Smooth muscle cell (in vitro differentiated cells): ENCODE measurements at regions not wholly inside any gene's neighbourhood (a gene's known extent, or its start where the extent isn't known, plus 50 kb on each side); places are given as distances from the start of the nearest gene placed in this dataset.

Source experiments
- DNase-seq: peaks from one replicate; lab custom pipeline; 2025; ENCODE audit not compliant: unreplicated experiment; lab: John Stamatoyannopoulos, UW
- H2AFZ ChIP-seq: fragments of 200-600 bp; sonication (generic); 2 replicates; pipeline ENCODE4 v1.6.0; 2016; ENCODE audit warnings: antibody characterized with exemption, low read depth, mild to moderate bottlenecking
- H3F3A ChIP-seq: fragments of 200-600 bp; sonication (generic); 2 replicates; pipeline ENCODE4 v1.6.0; 2017; ENCODE audit warnings: antibody characterized with exemption, low read depth
- H3K27ac ChIP-seq: fragments of 200-600 bp; sonication (generic); 2 replicates; pipeline ENCODE4 v1.5.1; 2016; ENCODE audit warnings: low read depth, mild to moderate bottlenecking
- H3K27me3 ChIP-seq: fragments of 200-600 bp; sonication (generic); 2 replicates; pipeline ENCODE4 v1.6.1; 2016; ENCODE audit warnings: low read depth, mild to moderate bottlenecking
- H3K36me3 ChIP-seq: fragments of 200-600 bp; sonication (generic); 2 replicates; pipeline ENCODE4 v1.5.1; 2016; ENCODE audit warnings: low read depth
- H3K4me1 ChIP-seq: fragments of 200-600 bp; sonication (generic); 2 replicates; pipeline ENCODE4 v1.5.1; 2016; ENCODE audit warnings: low read depth
- H3K4me2 ChIP-seq: fragments of 200-600 bp; sonication (generic); 2 replicates; pipeline ENCODE4 v1.6.0; 2016; ENCODE audit warnings: mild to moderate bottlenecking
- H3K4me3 ChIP-seq: fragments of 200-600 bp; sonication (generic); 2 replicates; pipeline ENCODE4 v1.5.1; 2016; ENCODE audit warnings: mild to moderate bottlenecking
- H3K79me2 ChIP-seq: fragments of 200-600 bp; sonication (generic); 2 replicates; pipeline ENCODE4 v1.6.0; 2016; ENCODE audit warnings: low read depth, mild to moderate bottlenecking
- H3K9ac ChIP-seq: fragments of 200-600 bp; sonication (generic); 2 replicates; pipeline ENCODE4 v1.6.0; 2016; ENCODE audit warnings: low read depth
- H3K9me3 ChIP-seq: fragments of 200-600 bp; sonication (generic); replicated peaks from 2 replicates; pipeline ENCODE4 v1.5.1; 2016; ENCODE audit warnings: low read depth
- H4K20me1 ChIP-seq: fragments of 200-600 bp; sonication (generic); 2 replicates; pipeline ENCODE4 v1.6.0; 2016; ENCODE audit warnings: low read depth
- CTCF ChIP-seq: fragments of 200-600 bp; sonication (generic); IDR thresholded peaks from 2 replicates; pipeline ENCODE4 v1.5.1; 2017; ENCODE audit warnings: borderline replicate concordance, mild to moderate bottlenecking, antibody characterized with exemption; ENCODE audit not compliant: insufficient read depth, poor library complexity, severe bottlenecking
- WGBS: methylation state at CpG from one replicate; pipeline ENCODE4 v1.1.7; 2016; ENCODE audit warnings: low lambda C conversion rate; 5-methylcytosine and 5-hydroxymethylcytosine counted together

- Histone ChIP-seq H3K79me2 (peaks cover 92% of the 10 kb centered on the region), H3K9ac (no peak overlapping the region), H2AFZ (no peak overlapping the region), H3K27ac (peak overlapping the region; percentile 94), H3K4me3 (no peak overlapping the region), H3K4me2 (no peak overlapping the region), H3F3A (peaks cover 18% of the 10 kb centered on the region), H3K9me3 (no peaks in the 10 kb centered on the region), H3K27me3 (no peaks in the 10 kb centered on the region), H3K36me3 (no peaks in the 10 kb centered on the region), H3K4me1 (peaks cover 68% of the 10 kb centered on the region), H4K20me1 (peaks cover 100% of the 10 kb centered on the region)
- WGBS: 91% methylated on average over 22 of the region's 22 CpGs
- TF ChIP-seq CTCF: no peak
- DNase-seq: no peak
Observed at GRCh38 chr12:124505001-124505818, 62.2 kb downstream of the NCOR2 start.

GRCh38 chr12:124504273-124505000 is 63.0 kb downstream of the NCOR2 start:
- peaks cover 14% of the 10 kb centered on the region for H3F3A ChIP-seq
- no peak for TF ChIP-seq CTCF
- DNase-seq: no peak
- peaks cover 64% of the 10 kb centered on the region for H3K4me1 ChIP-seq
- H3K4me3 ChIP-seq: no peak overlapping the region
- no peaks in the 10 kb centered on the region for H3K27me3 ChIP-seq
- peak overlapping the region; percentile 94 for H3K27ac ChIP-seq
- peaks cover 96% of the 10 kb centered on the region for H3K79me2 ChIP-seq
- peaks cover 100% of the 10 kb centered on the region for H4K20me1 ChIP-seq
- WGBS: 47% methylated on average over 14 of the region's 14 CpGs
- peak overlapping the region; percentile 29 for H3K4me2 ChIP-seq
- no peaks in the 10 kb centered on the region for H3K9me3 ChIP-seq
- no peak overlapping the region for H2AFZ ChIP-seq
- H3K9ac ChIP-seq: peak overlapping the region; percentile 27
- H3K36me3 ChIP-seq: no peaks in the 10 kb centered on the region

GRCh38 chr12:124503305-124503704 is 64.1 kb downstream of the NCOR2 start:
- peaks cover 54% of the 10 kb centered on the region for H3K4me1 ChIP-seq
- H4K20me1 ChIP-seq: peaks cover 100% of the 10 kb centered on the region
- no peak for DNase-seq
- H3K27me3 ChIP-seq: no peaks in the 10 kb centered on the region
- 98% methylated on average over 9 of the region's 9 CpGs for WGBS
- H3K4me2 ChIP-seq: no peak overlapping the region
- TF ChIP-seq CTCF: no peak
- peaks cover 96% of the 10 kb centered on the region for H3K79me2 ChIP-seq
- no peaks in the 10 kb centered on the region for H3K36me3 ChIP-seq
- H3K9me3 ChIP-seq: no peaks in the 10 kb centered on the region
- no peak overlapping the region for H3K9ac ChIP-seq
- H3K4me3 ChIP-seq: no peak overlapping the region
- H3F3A ChIP-seq: peaks cover 5% of the 10 kb centered on the region
- no peak overlapping the region for H2AFZ ChIP-seq
- no peak overlapping the region for H3K27ac ChIP-seq
